ENCODE measurements at regions not wholly inside any gene's neighbourhood (a gene's known extent, or its start where the extent isn't known, plus 50 kb on each side); places are given as distances from the start of the nearest gene placed in this dataset.

DNA sequence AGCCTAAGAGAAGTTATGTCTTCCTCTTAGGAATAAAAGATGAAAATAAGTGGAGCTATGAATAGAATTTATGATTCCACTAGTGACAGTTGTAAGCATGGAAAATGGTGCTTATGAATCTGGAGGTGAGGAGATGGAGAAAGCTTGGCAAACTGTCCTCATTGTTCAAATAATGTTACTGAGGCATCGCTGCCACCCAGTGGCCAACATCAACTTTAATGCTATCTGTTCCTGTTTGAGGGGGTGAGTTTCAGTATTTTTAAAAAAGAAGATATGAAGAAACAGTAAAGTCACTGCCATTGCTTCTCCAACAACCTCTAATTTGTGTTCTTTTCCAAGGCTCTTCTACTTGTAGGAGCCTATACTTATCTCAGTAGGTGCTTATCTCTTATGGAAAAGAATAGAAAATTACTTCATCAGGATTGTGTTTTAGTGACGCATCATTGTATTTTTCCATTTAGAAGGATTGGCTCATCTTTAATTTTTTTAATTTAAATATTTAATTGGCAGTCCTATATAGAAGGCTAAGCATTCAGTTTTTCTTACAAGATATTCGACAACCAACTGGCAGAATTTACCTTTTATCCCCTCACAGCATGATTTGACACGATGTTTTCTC is 260.4 kb upstream of the P2RY1 start (continued):
- TF ChIP-seq, protein P1, sequence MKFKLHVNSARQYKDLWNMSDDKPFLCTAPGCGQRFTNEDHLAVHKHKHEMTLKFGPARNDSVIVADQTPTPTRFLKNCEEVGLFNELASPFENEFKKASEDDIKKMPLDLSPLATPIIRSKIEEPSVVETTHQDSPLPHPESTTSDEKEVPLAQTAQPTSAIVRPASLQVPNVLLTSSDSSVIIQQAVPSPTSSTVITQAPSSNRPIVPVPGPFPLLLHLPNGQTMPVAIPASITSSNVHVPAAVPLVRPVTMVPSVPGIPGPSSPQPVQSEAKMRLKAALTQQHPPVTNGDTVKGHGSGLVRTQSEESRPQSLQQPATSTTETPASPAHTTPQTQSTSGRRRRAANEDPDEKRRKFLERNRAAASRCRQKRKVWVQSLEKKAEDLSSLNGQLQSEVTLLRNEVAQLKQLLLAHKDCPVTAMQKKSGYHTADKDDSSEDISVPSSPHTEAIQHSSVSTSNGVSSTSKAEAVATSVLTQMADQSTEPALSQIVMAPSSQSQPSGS (IDR thresholded peaks at IDR 0.05; ENCODE audit: low read length) = no peak

DNA sequence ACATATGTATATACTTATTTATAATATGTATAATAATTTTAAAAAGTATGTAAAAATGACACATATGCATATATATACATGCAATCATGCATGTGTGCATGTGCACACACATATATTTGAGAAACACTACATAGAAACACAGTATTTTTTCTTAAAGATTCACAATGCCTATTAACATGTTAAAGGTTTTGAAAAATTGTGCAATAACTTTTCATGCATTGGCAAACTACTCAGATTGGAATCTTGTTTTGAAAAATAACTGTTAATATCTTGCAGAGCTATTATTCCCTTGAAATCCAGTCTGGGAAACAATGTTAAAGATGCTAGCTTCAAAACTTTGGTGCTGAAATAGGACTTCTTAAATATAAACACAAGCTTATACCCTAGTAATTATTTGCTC is 256.2 kb upstream of the P2RY1 start:
- H3K27me3 ChIP-seq (replicated peaks in 1 of 2; ENCODE audit: control insufficient read depth in 2 of 2, insufficient read depth in 2 of 2, low read length in 1 of 2) = no peaks in the 10 kb centered on the region
- H3K4me2 ChIP-seq (ENCODE audit: control insufficient read depth, insufficient read depth) = no peak overlapping the region
- no peak overlapping the region for H3K9ac ChIP-seq (ENCODE audit: control insufficient read depth, insufficient read depth, low read length)
- intact Hi-C loops (cut with micrococcal nuclease; ENCODE audit: unreplicated experiment) (no loop called here), in situ Hi-C loops (cut with MboI) (no loop called here)
- H4K20me1 ChIP-seq (ENCODE audit: control insufficient read depth, insufficient read depth) = no peaks in the 10 kb centered on the region
- FAIRE-seq (no peak), ATAC-seq (no peak), DNase-seq (ENCODE audit: low read depth, low spot score) (no peak)
- no peak overlapping the region for H2AFZ ChIP-seq (ENCODE audit: control insufficient read depth, low read depth, low read length)
- ChIA-PET RAD21 (ENCODE audit: unreplicated experiment) (no interaction called here), CTCF (interaction anchor here (0.6 to 1.7 kb wide), 3 partner anchors 9 to 502 kb away, joined by 3 to 4 read pairs (median 4); no protein-coding TSS in a partner anchor), SMC1A (ENCODE audit: uncharacterized antibody, unreplicated experiment) (interaction anchor here (1.0 to 1.3 kb wide), 3 partner anchors 8 to 21 kb away, joined by 3 read pairs; no protein-coding TSS in a partner anchor), POLR2A (no interaction called here)
- H3K36me3 ChIP-seq (ENCODE audit: control insufficient read depth in 2 of 2, insufficient read depth in 2 of 2, low read length in 1 of 2) = no peaks in the 10 kb centered on the region
- H3K9me3 ChIP-seq (replicated peaks; ENCODE audit: control insufficient read depth, insufficient read depth, low read length) = no peaks in the 10 kb centered on the region
- H3K79me2 ChIP-seq (ENCODE audit: control insufficient read depth, insufficient read depth, low read length) = no peaks in the 10 kb centered on the region
- no peak overlapping the region for H3K27ac ChIP-seq (ENCODE audit: control insufficient read depth, insufficient read depth)
- H3K4me1 ChIP-seq (ENCODE audit: control insufficient read depth, insufficient read depth, low read length) = no peaks in the 10 kb centered on the region
- TF ChIP-seq ZNF274 (IDR thresholded peaks at IDR 0.05; ENCODE audit: insufficient read depth, insufficient read length) = no peak
- no peak for TF ChIP-seq CREM (IDR thresholded peaks at IDR 0.05; ENCODE audit: low read depth)
- no peak for TF ChIP-seq TCF12 (IDR thresholded peaks at IDR 0.05; ENCODE audit: low read depth, low read length)
- TF ChIP-seq ESRRA (IDR thresholded peaks at IDR 0.05; ENCODE audit: low read length) = no peak
- TF ChIP-seq SIN3A (IDR thresholded peaks at IDR 0.05; ENCODE audit: low read depth, low read length) = no peak
- no peak for TF ChIP-seq MTA2 (IDR thresholded peaks at IDR 0.05; ENCODE audit: low read depth)
- TF ChIP-seq IRF4 (IDR thresholded peaks at IDR 0.05; ENCODE audit: low read depth, low read length) = no peak
- no peak for TF ChIP-seq NRF1 (conservative IDR thresholded peaks at IDR 0.05; ENCODE audit: low read depth, low read length)
- TF ChIP-seq CHD2 (IDR thresholded peaks at IDR 0.05; ENCODE audit: borderline replicate concordance, low read depth, low read length) = no peak
- no peak for TF ChIP-seq MYB (IDR thresholded peaks at IDR 0.05; ENCODE audit: borderline replicate concordance, low read depth, low read length)
- no peak for TF ChIP-seq ELK1 (IDR thresholded peaks at IDR 0.05; ENCODE audit: low read depth, low read length)
- TF ChIP-seq ZBTB33 (IDR thresholded peaks at IDR 0.05) = no peak
- no peak for TF ChIP-seq POLR2AphosphoS2 (IDR thresholded peaks at IDR 0.05; ENCODE audit: low read depth, low read length)
- TF ChIP-seq HCFC1 (IDR thresholded peaks at IDR 0.05; ENCODE audit: low read length) = no peak
- BruUV-seq (replicated peaks) = no TSS peak
- no peak overlapping the region for H3K4me3 ChIP-seq
